ENCODE measurements at regions not wholly inside any gene's neighbourhood (a gene's known extent, or its start where the extent isn't known, plus 50 kb on each side); places are given as distances from the start of the nearest gene placed in this dataset.
A peak's percentile ranks its signal among the peaks of the same experiment; 100 is the strongest.

- CTCF ChIA-PET: interaction anchor here (0.6 to 1.7 kb wide), 3 partner anchors 104 to 761 kb away, joined by 3 to 4 read pairs (median 4); no protein-coding TSS in a partner anchor
- H3K4me3 Mint-ChIP-seq: no peak overlapping the region
- H3K27me3 Mint-ChIP-seq (ENCODE audit: low read depth): peaks cover 12% of the 10 kb centered on the region
Measured at GRCh38 chr15:93454788-93455187, 365.8 kb upstream of the RGMA start.

GRCh38 chr15:93452537-93453211 lies 363.7 kb upstream of the RGMA start:
- Mint-ChIP-seq H3K9me3 (peaks cover 4% of the 10 kb centered on the region), H3K27me3 (ENCODE audit: low read depth) (peaks cover 12% of the 10 kb centered on the region), H3K27ac (no peak overlapping the region), H3K4me1 (peaks cover 58% of the 10 kb centered on the region), H3K36me3 (peaks cover 4% of the 10 kb centered on the region), H3K4me3 (no peak overlapping the region)
- TF ChIP-seq SP1 (CRISPR knock-in tag; conservative IDR thresholded peaks at IDR 0.05) (no peak), IRF2 (CRISPR knock-in tag; IDR thresholded peaks at IDR 0.05; ENCODE audit: borderline replicate concordance, low read depth) (no peak), SOX15 (CRISPR knock-in tag; IDR thresholded peaks at IDR 0.05) (no peak), ZNF396 (CRISPR knock-in tag; IDR thresholded peaks at IDR 0.05; ENCODE audit: borderline replicate concordance) (no peak), ZNF263 (CRISPR knock-in tag; IDR thresholded peaks at IDR 0.05; ENCODE audit: low read depth) (no peak), ZSCAN18 (CRISPR knock-in tag; IDR thresholded peaks at IDR 0.05) (no peak), ZNF423 (CRISPR knock-in tag; IDR thresholded peaks at IDR 0.05) (no peak)
- ChIA-PET CTCF (interaction anchor here (0.9 kb wide), 1 partner anchor 9 kb away, joined by 3 read pairs; no protein-coding TSS in a partner anchor), POLR2A (no interaction called here)
- no peak for DNase-seq (ENCODE audit: low spot score)
- ATAC-seq: no peak

More at GRCh38 chr15:93454788-93455187, 365.8 kb upstream of the RGMA start:
- DNase-seq (ENCODE audit: low spot score) (no peak), ATAC-seq (peak; percentile 43)
- Mint-ChIP-seq H3K9me3 (peaks cover 2% of the 10 kb centered on the region), H3K27ac (no peak overlapping the region), H3K36me3 (no peaks in the 10 kb centered on the region), H3K4me1 (peaks cover 53% of the 10 kb centered on the region)
- POLR2A ChIA-PET: interaction anchor here (0.5 kb wide), 1 partner anchor 366 kb away, joined by 4 read pairs; no protein-coding TSS in a partner anchor
- TF ChIP-seq NR2C2 (CRISPR knock-in tag; IDR thresholded peaks at IDR 0.05) (no peak), NR3C1 (CRISPR knock-in tag; conservative IDR thresholded peaks at IDR 0.05; ENCODE audit: low read depth) (no peak), ZNF425 (CRISPR knock-in tag; conservative IDR thresholded peaks at IDR 0.05) (no peak), CDX4 (CRISPR knock-in tag; IDR thresholded peaks at IDR 0.05; ENCODE audit: borderline replicate concordance) (no peak), TEAD4 (CRISPR knock-in tag; IDR thresholded peaks at IDR 0.05) (no peak), ZBTB43 (CRISPR knock-in tag; IDR thresholded peaks at IDR 0.05) (no peak), PRRX2 (CRISPR knock-in tag; IDR thresholded peaks at IDR 0.05) (no peak), SOX15 (CRISPR knock-in tag; IDR thresholded peaks at IDR 0.05) (no peak), NFE2L1 (CRISPR knock-in tag; IDR thresholded peaks at IDR 0.05) (no peak), CTCF (IDR thresholded peaks at IDR 0.05) (no peak), ZNF219 (CRISPR knock-in tag; IDR thresholded peaks at IDR 0.05; ENCODE audit: borderline replicate concordance) (no peak), CREM (CRISPR knock-in tag; IDR thresholded peaks at IDR 0.05) (no peak), RORB (CRISPR knock-in tag; IDR thresholded peaks at IDR 0.05) (no peak)
